ENCODE measurements at regions not wholly inside any gene's neighbourhood (a gene's known extent, or its start where the extent isn't known, plus 50 kb on each side); places are given as distances from the start of the nearest gene placed in this dataset.

DNA sequence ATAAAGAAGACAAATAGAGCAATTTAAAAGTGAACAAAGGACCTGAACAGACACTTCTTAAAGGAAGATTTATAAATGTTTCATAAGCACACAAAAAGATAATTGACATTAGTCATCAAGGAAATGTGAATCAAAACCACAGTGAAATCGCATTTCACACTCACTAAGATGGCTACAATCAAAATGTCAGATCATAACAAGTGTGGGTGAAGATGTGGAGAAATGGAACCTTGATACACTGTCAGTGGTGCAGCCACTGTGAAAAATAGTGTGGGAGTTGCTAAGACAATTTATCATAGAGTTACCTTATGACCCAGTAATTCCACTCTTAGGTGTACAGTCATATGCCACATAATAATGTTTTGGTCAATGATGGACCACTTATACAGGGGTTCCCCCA lies 54.5 kb upstream of the HTR4 start:
- TF ChIP-seq, protein P1, sequence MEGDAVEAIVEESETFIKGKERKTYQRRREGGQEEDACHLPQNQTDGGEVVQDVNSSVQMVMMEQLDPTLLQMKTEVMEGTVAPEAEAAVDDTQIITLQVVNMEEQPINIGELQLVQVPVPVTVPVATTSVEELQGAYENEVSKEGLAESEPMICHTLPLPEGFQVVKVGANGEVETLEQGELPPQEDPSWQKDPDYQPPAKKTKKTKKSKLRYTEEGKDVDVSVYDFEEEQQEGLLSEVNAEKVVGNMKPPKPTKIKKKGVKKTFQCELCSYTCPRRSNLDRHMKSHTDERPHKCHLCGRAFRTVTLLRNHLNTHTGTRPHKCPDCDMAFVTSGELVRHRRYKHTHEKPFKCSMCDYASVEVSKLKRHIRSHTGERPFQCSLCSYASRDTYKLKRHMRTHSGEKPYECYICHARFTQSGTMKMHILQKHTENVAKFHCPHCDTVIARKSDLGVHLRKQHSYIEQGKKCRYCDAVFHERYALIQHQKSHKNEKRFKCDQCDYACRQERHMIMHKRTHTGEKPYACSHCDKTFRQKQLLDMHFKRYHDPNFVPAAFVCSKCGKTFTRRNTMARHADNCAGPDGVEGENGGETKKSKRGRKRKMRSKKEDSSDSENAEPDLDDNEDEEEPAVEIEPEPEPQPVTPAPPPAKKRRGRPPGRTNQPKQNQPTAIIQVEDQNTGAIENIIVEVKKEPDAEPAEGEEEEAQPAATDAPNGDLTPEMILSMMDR (IDR thresholded peaks at IDR 0.05; ENCODE audit: low read depth, low read length, missing control alignments), result no peak
- no peak overlapping the region for H3K4me3 ChIP-seq (ENCODE audit: low read depth, low read length)
- DNase-seq (ENCODE audit: low read depth), result no peak

DNA sequence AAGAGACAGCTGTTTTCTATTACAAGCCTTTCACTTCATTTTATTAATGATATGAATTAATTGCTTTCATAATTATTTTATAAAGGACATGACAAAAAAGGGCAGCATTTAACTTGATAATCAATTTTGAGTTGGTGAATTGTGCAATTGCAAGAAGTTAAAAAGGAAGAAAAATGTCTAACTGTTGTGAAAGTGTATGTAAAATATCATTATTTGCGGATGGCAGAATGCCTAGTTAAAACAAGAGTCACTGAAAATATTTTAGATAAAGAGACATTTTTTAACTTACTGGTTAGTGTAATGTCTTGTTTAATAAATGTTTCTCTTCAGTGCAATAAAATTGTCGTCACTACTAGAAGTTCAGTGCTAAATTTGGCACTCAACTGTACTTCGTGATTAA lies 57.6 kb upstream of the HTR4 start:
- H3K4me3 ChIP-seq (ENCODE audit: low read depth, low read length), result no peak overlapping the region
- TF ChIP-seq, protein P1 (IDR thresholded peaks at IDR 0.05; ENCODE audit: low read depth, low read length, missing control alignments), result no peak
- DNase-seq (ENCODE audit: low read depth), result no peak

DNA sequence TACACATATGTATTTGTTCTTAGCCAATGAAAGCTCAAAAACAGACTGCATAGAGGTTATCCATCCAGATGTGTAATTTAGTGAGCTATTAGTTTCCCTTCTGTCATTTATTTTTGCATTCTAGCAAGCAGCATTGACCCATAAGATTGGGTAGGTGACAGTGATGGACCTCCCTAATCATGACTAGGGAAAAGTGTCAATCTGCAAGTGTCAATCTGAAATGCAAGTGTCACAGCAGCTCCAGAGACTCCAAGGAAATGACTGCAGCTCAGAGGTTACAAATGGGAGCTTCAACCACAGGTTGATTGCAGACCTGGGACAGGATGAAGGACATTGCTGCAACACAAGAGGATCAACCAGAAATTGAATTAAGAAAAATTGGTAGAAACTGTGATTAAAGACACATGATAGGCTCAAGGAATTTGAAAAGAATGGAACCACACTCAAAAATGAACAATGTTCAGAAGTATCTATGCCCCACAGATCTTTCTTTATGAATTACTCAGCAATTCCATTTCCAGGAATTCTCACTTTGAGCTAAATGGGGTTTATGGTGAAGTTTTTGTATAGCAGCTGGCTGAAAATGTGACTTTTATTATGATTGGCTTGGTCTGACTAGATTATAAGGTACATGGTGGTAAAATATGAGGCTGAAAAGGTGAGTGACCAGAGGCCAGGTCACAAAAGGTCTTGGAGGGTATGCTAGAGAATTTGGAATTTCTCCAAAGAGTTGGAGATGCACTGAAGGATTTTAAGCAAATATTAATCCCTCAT lies 59.6 kb upstream of the HTR4 start:
- no peak overlapping the region for H3K4me3 ChIP-seq (ENCODE audit: low read depth, low read length)
- DNase-seq (ENCODE audit: low read depth), result no peak
- TF ChIP-seq, protein P1 (IDR thresholded peaks at IDR 0.05; ENCODE audit: low read depth, low read length, missing control alignments), result no peak

DNA sequence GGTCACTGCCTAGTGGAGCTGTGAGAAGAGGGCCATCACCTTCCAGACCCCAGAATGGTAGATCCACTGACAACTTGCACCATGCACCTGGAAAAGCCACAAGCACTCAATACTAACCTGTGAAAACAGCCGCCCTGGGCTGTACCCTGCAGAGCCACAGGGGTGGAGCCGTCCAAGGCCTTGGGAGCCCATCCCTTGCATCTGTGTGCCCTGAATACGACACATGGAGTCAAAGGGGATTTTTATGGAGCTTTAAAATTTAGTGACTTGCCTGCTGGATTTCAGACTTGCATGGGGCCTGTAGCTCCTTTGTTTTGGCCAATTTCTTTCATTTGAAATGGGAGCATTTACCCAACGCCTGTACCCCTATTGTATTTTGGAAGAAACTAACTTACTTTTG lies 62.4 kb upstream of the HTR4 start:
- no peak overlapping the region for H3K4me3 ChIP-seq (ENCODE audit: low read depth, low read length)
- TF ChIP-seq, protein P1 (IDR thresholded peaks at IDR 0.05; ENCODE audit: low read depth, low read length, missing control alignments), result no peak
- no peak for DNase-seq (ENCODE audit: low read depth)

DNA sequence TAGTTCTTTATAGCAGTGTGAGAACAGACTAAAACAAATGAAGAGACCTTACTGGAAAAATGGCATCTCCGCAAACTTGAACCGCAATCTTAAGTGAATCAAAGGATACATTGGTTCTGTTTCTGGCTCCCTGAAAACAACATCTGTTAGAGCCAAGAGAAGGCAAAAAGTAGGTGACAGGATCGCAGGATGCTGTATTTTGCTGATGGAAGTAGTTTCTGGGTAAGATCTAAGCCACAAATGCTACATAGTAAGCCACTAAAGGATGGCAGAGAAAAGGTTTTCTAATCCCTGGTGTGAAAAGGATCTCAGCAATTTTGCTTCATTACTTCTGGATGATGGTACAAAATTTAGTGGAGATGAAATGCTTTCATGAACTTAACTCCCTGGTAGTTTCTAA lies 63.3 kb upstream of the HTR4 start:
- no peak for DNase-seq (ENCODE audit: low read depth)
- no peak overlapping the region for H3K4me3 ChIP-seq (ENCODE audit: low read depth, low read length)
- TF ChIP-seq, protein P1 (IDR thresholded peaks at IDR 0.05; ENCODE audit: low read depth, low read length, missing control alignments), result no peak

DNA sequence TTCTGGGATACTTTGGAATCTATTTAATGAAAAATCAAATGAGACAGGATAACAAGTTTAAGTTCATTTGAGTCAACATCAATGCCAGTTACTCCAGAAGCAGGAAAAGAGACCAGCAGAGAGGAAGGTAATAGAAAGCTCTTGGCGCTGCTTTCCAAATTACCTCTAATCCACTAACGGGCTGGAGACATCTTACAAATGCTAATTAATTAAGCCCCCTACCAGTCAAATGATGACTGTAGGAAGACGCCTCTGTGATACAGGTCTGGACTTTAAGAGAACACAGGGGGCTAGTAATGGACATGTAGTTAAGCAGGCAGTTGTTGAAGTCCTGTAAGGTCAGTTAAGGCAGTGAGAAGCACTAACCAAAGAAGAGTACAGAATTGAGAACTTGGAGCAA lies 65.3 kb upstream of the HTR4 start:
- DNase-seq (ENCODE audit: low read depth), result no peak
- TF ChIP-seq, protein P1 (IDR thresholded peaks at IDR 0.05; ENCODE audit: low read depth, low read length, missing control alignments), result no peak
- H3K4me3 ChIP-seq (ENCODE audit: low read depth, low read length), result no peak overlapping the region

DNA sequence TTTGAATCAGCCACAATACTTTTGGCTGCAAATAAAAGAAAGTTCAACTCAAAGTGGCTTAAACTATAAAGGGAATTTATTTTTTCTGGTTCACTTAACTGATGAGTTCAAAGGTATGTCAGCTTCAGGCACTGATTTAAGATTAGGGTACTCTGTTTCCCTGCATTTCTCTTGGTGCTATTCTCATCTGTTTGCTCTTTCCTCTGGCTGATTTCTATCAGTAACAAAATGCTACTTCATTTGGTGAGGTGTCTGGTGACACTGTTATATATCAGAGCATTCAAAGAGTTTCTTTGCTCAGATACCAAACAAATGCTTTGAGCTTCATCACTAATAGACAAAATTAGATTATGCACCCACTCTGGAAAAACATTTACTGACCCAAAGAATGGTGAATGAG lies 65.9 kb upstream of the HTR4 start:
- TF ChIP-seq, protein P1 (IDR thresholded peaks at IDR 0.05; ENCODE audit: low read depth, low read length, missing control alignments), result no peak
- DNase-seq (ENCODE audit: low read depth), result no peak
- no peak overlapping the region for H3K4me3 ChIP-seq (ENCODE audit: low read depth, low read length)
